ENCODE measurements at regions not wholly inside any gene's neighbourhood (a gene's known extent, or its start where the extent isn't known, plus 50 kb on each side); places are given as distances from the start of the nearest gene placed in this dataset.

DNA sequence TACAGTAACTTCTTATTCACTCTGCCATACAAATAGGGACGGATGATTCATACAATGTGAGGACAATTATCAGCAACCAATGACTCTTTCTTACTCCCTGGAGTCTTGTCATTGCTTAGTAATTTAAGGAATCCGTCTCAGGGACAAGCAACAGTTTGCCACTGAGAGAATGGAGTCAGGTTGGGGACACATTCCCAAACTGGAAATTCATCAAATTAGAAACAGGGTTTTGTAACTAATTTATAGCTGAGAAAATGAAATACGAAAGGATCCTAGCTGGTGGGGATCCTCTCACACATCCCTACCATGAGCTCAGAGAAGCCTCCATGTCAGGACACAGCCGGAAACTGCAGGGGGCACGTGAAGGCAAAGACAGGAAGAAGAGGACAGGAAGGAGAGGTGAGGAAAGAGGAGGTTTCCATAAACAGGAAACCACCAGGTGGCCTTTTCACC lies 50.4 kb upstream of the KDR start:
- DNase-seq: no peak

- DNase-seq: no peak
These were observed 51.1 kb upstream of the KDR start for GRCh38 chr4:55176497-55176896.

GRCh38 chr4:55177461-55177860 lies 52.1 kb upstream of the KDR start:
- DNase-seq: no peak

GRCh38 chr4:55178226-55179005 lies 53.0 kb upstream of the KDR start:
- no peak for DNase-seq

- no peak for DNase-seq
These were observed 55.9 kb upstream of the KDR start for GRCh38 chr4:55181010-55182005.

- DNase-seq: peak; percentile 1
These were observed 58.7 kb upstream of the KDR start for GRCh38 chr4:55183926-55184599.

- DNase-seq: peak; percentile 5
These were observed 59.5 kb upstream of the KDR start for GRCh38 chr4:55184600-55185523.

GRCh38 chr4:55186123-55186522 lies 60.7 kb upstream of the KDR start:
- DNase-seq: no peak

GRCh38 chr4:55186700-55187099 lies 61.3 kb upstream of the KDR start:
- DNase-seq: no peak

- no peak for DNase-seq
These were observed 88.8 kb upstream of the KDR start for GRCh38 chr4:55214172-55214571.

GRCh38 chr4:55215087-55215486 lies 89.7 kb upstream of the KDR start:
- DNase-seq: no peak

GRCh38 chr4:55216863-55217635 lies 91.7 kb upstream of the KDR start:
- no peak for DNase-seq

- no peak for DNase-seq
These were observed 92.6 kb upstream of the KDR start for GRCh38 chr4:55218041-55218440.

DNA sequence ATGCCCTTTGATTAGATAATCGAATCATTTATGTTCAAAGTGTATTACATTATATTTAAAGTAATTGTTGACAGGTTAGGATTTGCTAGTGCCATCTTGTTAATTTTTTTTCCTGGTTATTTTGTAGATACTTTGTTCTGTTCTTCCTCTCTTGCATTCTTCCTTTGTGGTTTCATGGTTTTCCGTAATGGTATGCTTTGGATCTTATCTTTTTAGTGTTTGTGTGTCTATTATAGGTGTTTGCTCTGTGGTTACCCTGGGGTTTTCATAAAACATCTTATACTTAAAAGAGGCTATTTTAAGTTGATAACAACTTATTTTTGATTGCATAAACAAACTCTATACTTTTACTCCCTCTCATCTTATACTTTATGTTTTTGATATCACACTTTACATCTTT lies 108.2 kb upstream of the SRD5A3 start:
- no peak for DNase-seq

DNA sequence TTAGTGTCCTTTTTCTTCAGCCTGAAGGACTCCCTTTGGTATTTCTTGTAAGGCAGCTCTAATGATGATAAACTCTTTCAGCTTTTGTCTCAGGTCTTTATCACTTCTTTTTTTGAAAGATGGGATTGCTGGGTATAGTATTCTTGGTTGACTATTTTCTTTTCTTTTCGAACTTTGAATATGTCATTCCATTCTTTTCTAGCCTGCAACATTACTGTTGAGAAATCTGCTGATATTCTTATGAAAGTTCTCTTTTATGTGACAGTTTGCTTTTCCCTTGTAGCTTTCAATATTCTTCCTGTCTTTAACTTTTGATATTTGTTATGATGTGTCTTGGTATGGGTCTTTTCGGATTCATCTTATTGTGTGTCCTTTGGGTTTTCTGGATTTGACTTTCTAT lies 107.6 kb upstream of the SRD5A3 start:
- DNase-seq: no peak

DNA sequence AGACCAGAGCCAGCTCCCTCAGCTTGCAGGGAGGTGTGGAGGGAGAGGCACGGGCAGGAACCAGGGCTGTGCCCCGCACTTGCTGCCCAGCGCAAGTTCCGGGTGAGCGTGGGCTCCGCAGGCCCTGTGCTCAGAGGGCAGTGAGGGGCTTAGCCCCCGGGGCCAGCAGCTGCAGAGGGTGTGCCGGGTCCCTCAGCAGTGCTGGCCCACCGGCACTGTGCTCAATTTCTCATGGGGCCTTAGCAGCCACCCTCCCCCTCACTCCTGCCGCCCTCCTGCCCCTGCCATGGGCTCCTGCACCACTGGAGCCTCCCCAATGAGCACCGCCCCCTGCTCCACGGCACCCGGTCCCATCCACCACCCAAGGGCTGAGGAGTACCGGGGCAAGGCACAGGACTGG lies 104.6 kb upstream of the SRD5A3 start:
- no peak for DNase-seq

DNA sequence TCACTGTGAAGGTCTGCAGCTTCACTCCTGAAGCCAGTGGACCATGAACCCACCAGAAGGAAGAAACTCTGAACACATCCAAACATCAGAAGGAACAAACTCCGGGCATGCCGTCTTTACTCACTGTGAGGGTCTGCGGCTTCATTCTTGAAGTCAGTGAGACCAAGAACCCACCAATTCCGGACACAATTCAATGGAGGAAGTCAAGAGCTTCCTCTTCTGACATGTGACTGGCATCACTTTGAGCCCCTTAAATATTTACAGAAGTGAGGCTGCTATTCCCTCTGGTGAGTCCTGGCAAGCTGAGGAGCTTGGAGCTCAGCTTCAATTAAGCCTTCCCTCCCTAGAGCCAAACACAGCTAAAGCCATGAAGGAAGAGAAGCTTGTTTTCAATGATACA lies 103.5 kb upstream of the SRD5A3 start:
- no peak for DNase-seq

DNA sequence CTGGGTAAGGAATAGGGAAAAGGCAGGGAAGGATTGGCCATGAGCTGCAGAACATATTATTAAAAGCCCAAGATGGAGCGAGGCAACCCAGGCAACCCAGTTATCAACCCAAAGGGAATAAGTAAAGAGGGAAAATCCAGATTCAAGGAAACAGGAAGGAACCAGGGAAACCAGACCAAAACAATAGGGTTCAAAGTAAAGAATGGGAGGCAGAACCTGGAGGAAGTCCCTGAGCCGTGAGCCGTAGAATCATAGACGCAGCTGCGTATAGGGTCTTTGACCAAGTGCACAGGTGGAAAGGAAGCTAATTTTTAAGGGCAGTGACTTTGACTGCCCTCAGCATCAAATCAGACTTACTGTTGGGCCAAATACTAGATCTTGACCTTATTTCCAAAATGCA lies 98.5 kb upstream of the SRD5A3 start:
- DNase-seq: no peak

GRCh38 chr4:55248756-55249155 lies 97.3 kb upstream of the SRD5A3 start:
- DNase-seq: no peak

GRCh38 chr4:55249476-55249875 lies 96.6 kb upstream of the SRD5A3 start:
- no peak for DNase-seq

- DNase-seq: no peak
These were observed 94.7 kb upstream of the SRD5A3 start for GRCh38 chr4:55251342-55251741.
